ENCODE measurements at regions not wholly inside any gene's neighbourhood (a gene's known extent, or its start where the extent isn't known, plus 50 kb on each side); places are given as distances from the start of the nearest gene placed in this dataset.

- H3K4me1 ChIP-seq (ENCODE audit: insufficient read depth, low read length) = no peaks in the 10 kb centered on the region
- no peak for TF ChIP-seq CTCF (IDR thresholded peaks at IDR 0.05; ENCODE audit: extremely low read depth, low read depth, low read length)
- H3K79me2 ChIP-seq (ENCODE audit: insufficient read depth, low read length) = no peaks in the 10 kb centered on the region
- H2AFZ ChIP-seq (ENCODE audit: low read length) = no peak overlapping the region
- H3K4me2 ChIP-seq (ENCODE audit: insufficient read depth, low read length) = no peak overlapping the region
- H3K9me3 ChIP-seq (ENCODE audit: low read depth, low read length) = peaks cover 3% of the 10 kb centered on the region
- no peak overlapping the region for H3K27ac ChIP-seq (ENCODE audit: low read depth, low read length)
- no peaks in the 10 kb centered on the region for H3K36me3 ChIP-seq (ENCODE audit: insufficient read depth, low read length)
- no peaks in the 10 kb centered on the region for H4K20me1 ChIP-seq (ENCODE audit: insufficient read depth, low read length)
- H3K27me3 ChIP-seq (ENCODE audit: insufficient read depth, low read length) = peaks cover 5% of the 10 kb centered on the region
- DNase-seq (ENCODE audit: insufficient read length, low spot score, missing footprints) = no peak
- no peak overlapping the region for H3K4me3 ChIP-seq (ENCODE audit: insufficient read depth, low read length)
Observed at GRCh38 chr9:96116275-96117064, 185.5 kb downstream of the HSD17B3 start.

GRCh38 chr9:96115836-96116235 lies 186.1 kb downstream of the HSD17B3 start:
- Histone ChIP-seq H3K79me2 (ENCODE audit: insufficient read depth, low read length) (no peaks in the 10 kb centered on the region), H3K27ac (ENCODE audit: low read depth, low read length) (no peak overlapping the region), H3K4me3 (ENCODE audit: insufficient read depth, low read length) (no peak overlapping the region), H3K4me2 (ENCODE audit: insufficient read depth, low read length) (no peak overlapping the region), H3K4me1 (ENCODE audit: insufficient read depth, low read length) (no peaks in the 10 kb centered on the region), H3K36me3 (ENCODE audit: insufficient read depth, low read length) (no peaks in the 10 kb centered on the region), H4K20me1 (ENCODE audit: insufficient read depth, low read length) (no peaks in the 10 kb centered on the region), H3K27me3 (ENCODE audit: insufficient read depth, low read length) (peaks cover 5% of the 10 kb centered on the region), H2AFZ (ENCODE audit: low read length) (no peak overlapping the region), H3K9me3 (ENCODE audit: low read depth, low read length) (peaks cover 3% of the 10 kb centered on the region)
- no peak for DNase-seq (ENCODE audit: insufficient read length, low spot score, missing footprints)
- no peak for TF ChIP-seq CTCF (IDR thresholded peaks at IDR 0.05; ENCODE audit: extremely low read depth, low read depth, low read length)

DNA sequence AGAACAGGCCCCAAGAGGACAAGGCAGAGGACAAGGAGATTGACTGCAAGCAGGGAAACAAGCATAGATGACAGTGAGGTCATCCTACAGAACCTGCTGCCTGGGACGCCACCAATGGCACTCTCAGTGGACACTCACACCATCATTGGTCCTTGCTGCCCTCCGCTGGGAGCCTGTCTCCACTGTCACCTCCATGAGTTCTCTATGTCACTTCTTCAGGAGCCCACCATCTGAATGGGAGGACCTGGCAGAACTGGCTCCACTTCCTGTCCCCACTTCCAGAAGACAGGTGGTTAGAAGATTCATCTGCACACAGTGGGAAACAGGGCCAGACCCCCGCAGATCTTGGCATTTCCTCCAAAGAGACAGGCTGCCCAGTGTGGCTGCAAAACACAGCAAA lies 188.9 kb downstream of the HSD17B3 start:
- no peaks in the 10 kb centered on the region for H3K9me3 ChIP-seq (ENCODE audit: low read depth, low read length)
- H2AFZ ChIP-seq (ENCODE audit: low read length) = no peak overlapping the region
- no peak for DNase-seq (ENCODE audit: insufficient read length, low spot score, missing footprints)
- no peak for TF ChIP-seq CTCF (IDR thresholded peaks at IDR 0.05; ENCODE audit: extremely low read depth, low read depth, low read length)
- H3K36me3 ChIP-seq (ENCODE audit: insufficient read depth, low read length) = no peaks in the 10 kb centered on the region
- no peaks in the 10 kb centered on the region for H3K4me1 ChIP-seq (ENCODE audit: insufficient read depth, low read length)
- H3K27ac ChIP-seq (ENCODE audit: low read depth, low read length) = no peak overlapping the region
- H3K79me2 ChIP-seq (ENCODE audit: insufficient read depth, low read length) = no peaks in the 10 kb centered on the region
- H3K4me2 ChIP-seq (ENCODE audit: insufficient read depth, low read length) = no peak overlapping the region
- no peak overlapping the region for H3K4me3 ChIP-seq (ENCODE audit: insufficient read depth, low read length)
- H3K27me3 ChIP-seq (ENCODE audit: insufficient read depth, low read length) = no peaks in the 10 kb centered on the region
- no peaks in the 10 kb centered on the region for H4K20me1 ChIP-seq (ENCODE audit: insufficient read depth, low read length)

GRCh38 chr9:96109680-96110351 lies 192.2 kb downstream of the HSD17B3 start:
- no peak overlapping the region for H2AFZ ChIP-seq (ENCODE audit: low read length)

More at GRCh38 chr9:96109680-96110351, 192.2 kb downstream of the HSD17B3 start:
- no peak overlapping the region for H3K27ac ChIP-seq (ENCODE audit: low read depth, low read length)
- H3K36me3 ChIP-seq (ENCODE audit: insufficient read depth, low read length) = no peaks in the 10 kb centered on the region
- H3K79me2 ChIP-seq (ENCODE audit: insufficient read depth, low read length) = no peaks in the 10 kb centered on the region
- no peaks in the 10 kb centered on the region for H4K20me1 ChIP-seq (ENCODE audit: insufficient read depth, low read length)
- H3K27me3 ChIP-seq (ENCODE audit: insufficient read depth, low read length) = peaks cover 2% of the 10 kb centered on the region
- H3K4me2 ChIP-seq (ENCODE audit: insufficient read depth, low read length) = no peak overlapping the region
- no peaks in the 10 kb centered on the region for H3K4me1 ChIP-seq (ENCODE audit: insufficient read depth, low read length)
- no peak for TF ChIP-seq CTCF (IDR thresholded peaks at IDR 0.05; ENCODE audit: extremely low read depth, low read depth, low read length)
- H3K9me3 ChIP-seq (ENCODE audit: low read depth, low read length) = no peaks in the 10 kb centered on the region
- DNase-seq (ENCODE audit: insufficient read length, low spot score, missing footprints) = no peak
- no peak overlapping the region for H3K4me3 ChIP-seq (ENCODE audit: insufficient read depth, low read length)
